ENCODE measurements at regions not wholly inside any gene's neighbourhood (a gene's known extent, or its start where the extent isn't known, plus 50 kb on each side); places are given as distances from the start of the nearest gene placed in this dataset.

GRCh38 chr3:182259579-182259978 is 533.7 kb upstream of the ATP11B start:
- H3K36me3 ChIP-seq (ENCODE audit: insufficient read depth, low read length, poor library complexity, severe bottlenecking), result no peaks in the 10 kb centered on the region
- peaks cover 7% of the 10 kb centered on the region for H3K4me1 ChIP-seq (ENCODE audit: insufficient read depth, low read length, poor library complexity, severe bottlenecking)
- H3K27ac ChIP-seq (ENCODE audit: low read depth, low read length, poor library complexity, severe bottlenecking), result no peak overlapping the region
- intact Hi-C loops (cut with micrococcal nuclease; ENCODE audit: unreplicated experiment), result loop anchor here (5.0 to 10.0 kb wide), 4 partner anchors 375 to 1455 kb away; no protein-coding TSS in a partner anchor
- no peaks in the 10 kb centered on the region for H3K27me3 ChIP-seq (replicated peaks; ENCODE audit: insufficient read depth, low read depth, low read length, poor library complexity)
- BruUV-seq (replicated peaks), result no TSS peak
- H3K4me3 ChIP-seq (ENCODE audit: low read depth, low read length, poor library complexity, severe bottlenecking), result no peak overlapping the region
- ChIA-PET CTCF (no interaction called here), POLR2A (ENCODE audit: low non-redundant PET) (no interaction called here)
- DNase-seq (ENCODE audit: low spot score), result no peak
- TF ChIP-seq EZH2 (IDR thresholded peaks at IDR 0.05; ENCODE audit: borderline replicate concordance, low read depth, low read length, poor library complexity, severe bottlenecking) (no peak), CTCF (conservative IDR thresholded peaks at IDR 0.05; ENCODE audit: low read depth, low read length) (no peak)
- H3K9me3 ChIP-seq (ENCODE audit: low read depth, low read length, poor library complexity, severe bottlenecking), result no peaks in the 10 kb centered on the region

GRCh38 chr3:182261041-182261440 is 532.3 kb upstream of the ATP11B start:
- H3K4me1 ChIP-seq (ENCODE audit: insufficient read depth, low read length, poor library complexity, severe bottlenecking), result peaks cover 7% of the 10 kb centered on the region
- DNase-seq (ENCODE audit: low spot score), result no peak
- TF ChIP-seq CTCF (conservative IDR thresholded peaks at IDR 0.05; ENCODE audit: low read depth, low read length) (no peak), EZH2 (IDR thresholded peaks at IDR 0.05; ENCODE audit: borderline replicate concordance, low read depth, low read length, poor library complexity, severe bottlenecking) (no peak)
- no peak overlapping the region for H3K27ac ChIP-seq (ENCODE audit: low read depth, low read length, poor library complexity, severe bottlenecking)
- CTCF ChIA-PET, result no interaction called here
- no peak overlapping the region for H3K4me3 ChIP-seq (ENCODE audit: low read depth, low read length, poor library complexity, severe bottlenecking)
- POLR2A ChIA-PET (ENCODE audit: low non-redundant PET), result no interaction called here
- no TSS peak for BruUV-seq (replicated peaks)
- H3K27me3 ChIP-seq (replicated peaks; ENCODE audit: insufficient read depth, low read depth, low read length, poor library complexity), result no peaks in the 10 kb centered on the region
- H3K9me3 ChIP-seq (ENCODE audit: low read depth, low read length, poor library complexity, severe bottlenecking), result no peaks in the 10 kb centered on the region
- intact Hi-C loops (cut with micrococcal nuclease; ENCODE audit: unreplicated experiment), result loop anchor here (10.0 kb wide), 1 partner anchor 354 kb away; no protein-coding TSS in a partner anchor
- H3K36me3 ChIP-seq (ENCODE audit: insufficient read depth, low read length, poor library complexity, severe bottlenecking), result no peaks in the 10 kb centered on the region

- Histone ChIP-seq H3K4me1 (ENCODE audit: insufficient read depth, low read length, poor library complexity, severe bottlenecking) (no peaks in the 10 kb centered on the region), H3K9me3 (ENCODE audit: low read depth, low read length, poor library complexity, severe bottlenecking) (no peaks in the 10 kb centered on the region), H3K27ac (ENCODE audit: low read depth, low read length, poor library complexity, severe bottlenecking) (no peak overlapping the region), H3K27me3 (replicated peaks; ENCODE audit: insufficient read depth, low read depth, low read length, poor library complexity) (no peaks in the 10 kb centered on the region), H3K4me3 (ENCODE audit: low read depth, low read length, poor library complexity, severe bottlenecking) (no peak overlapping the region), H3K36me3 (ENCODE audit: insufficient read depth, low read length, poor library complexity, severe bottlenecking) (no peaks in the 10 kb centered on the region)
- intact Hi-C loops (cut with micrococcal nuclease; ENCODE audit: unreplicated experiment), result loop anchor here (10.0 kb wide), 1 partner anchor 346 kb away; no protein-coding TSS in a partner anchor
- no peak for DNase-seq (ENCODE audit: low spot score)
- ChIA-PET POLR2A (ENCODE audit: low non-redundant PET) (no interaction called here), CTCF (no interaction called here)
- BruUV-seq (replicated peaks), result no TSS peak
- no peak for TF ChIP-seq EZH2 (IDR thresholded peaks at IDR 0.05; ENCODE audit: borderline replicate concordance, low read depth, low read length, poor library complexity, severe bottlenecking)
- TF ChIP-seq CTCF (conservative IDR thresholded peaks at IDR 0.05; ENCODE audit: low read depth, low read length), result no peak
Measured at GRCh38 chr3:182268711-182269110, 524.6 kb upstream of the ATP11B start.
